ENCODE measurements at regions not wholly inside any gene's neighbourhood (a gene's known extent, or its start where the extent isn't known, plus 50 kb on each side); places are given as distances from the start of the nearest gene placed in this dataset.

DNA sequence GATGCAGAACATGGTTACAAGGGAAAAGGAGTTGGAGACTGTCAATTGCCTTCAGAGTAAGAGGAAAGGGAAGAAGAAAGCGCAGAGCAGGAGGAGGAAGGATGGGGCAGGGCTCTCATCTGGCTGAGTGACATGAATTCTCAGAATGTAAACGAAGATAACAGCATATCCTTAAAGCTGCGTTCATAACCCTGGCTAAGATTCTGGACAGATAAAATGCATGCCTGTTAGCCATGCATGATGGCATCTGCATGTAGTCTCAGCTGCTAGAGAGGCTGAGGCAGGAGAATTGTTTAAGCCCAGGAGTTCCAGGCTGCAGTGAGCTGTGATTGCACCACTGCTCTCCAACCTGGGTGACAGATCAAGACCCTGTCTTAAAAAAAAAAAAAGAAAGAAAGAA, 493.5 kb upstream of the PRKX start:
- DNase-seq = no peak

DNA sequence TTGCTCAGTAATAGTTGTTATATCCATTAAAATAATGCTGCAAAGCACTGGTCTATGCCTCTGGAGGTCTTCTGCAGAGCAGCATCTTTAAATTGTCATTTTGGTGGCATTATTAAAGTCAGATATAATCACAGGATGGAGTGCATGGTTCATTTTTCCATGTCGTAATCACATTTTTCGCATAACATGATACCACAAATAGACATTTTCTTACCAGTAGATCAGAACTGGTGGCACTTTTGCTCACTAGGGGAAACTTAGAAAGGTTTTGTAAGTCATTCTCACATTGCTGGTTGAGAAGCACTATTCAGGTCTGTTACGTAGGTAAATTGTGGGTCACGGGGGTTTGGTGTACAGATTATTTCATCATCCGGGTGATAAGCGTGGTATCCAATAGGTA, 484.5 kb upstream of the PRKX start:
- DNase-seq = no peak

DNA sequence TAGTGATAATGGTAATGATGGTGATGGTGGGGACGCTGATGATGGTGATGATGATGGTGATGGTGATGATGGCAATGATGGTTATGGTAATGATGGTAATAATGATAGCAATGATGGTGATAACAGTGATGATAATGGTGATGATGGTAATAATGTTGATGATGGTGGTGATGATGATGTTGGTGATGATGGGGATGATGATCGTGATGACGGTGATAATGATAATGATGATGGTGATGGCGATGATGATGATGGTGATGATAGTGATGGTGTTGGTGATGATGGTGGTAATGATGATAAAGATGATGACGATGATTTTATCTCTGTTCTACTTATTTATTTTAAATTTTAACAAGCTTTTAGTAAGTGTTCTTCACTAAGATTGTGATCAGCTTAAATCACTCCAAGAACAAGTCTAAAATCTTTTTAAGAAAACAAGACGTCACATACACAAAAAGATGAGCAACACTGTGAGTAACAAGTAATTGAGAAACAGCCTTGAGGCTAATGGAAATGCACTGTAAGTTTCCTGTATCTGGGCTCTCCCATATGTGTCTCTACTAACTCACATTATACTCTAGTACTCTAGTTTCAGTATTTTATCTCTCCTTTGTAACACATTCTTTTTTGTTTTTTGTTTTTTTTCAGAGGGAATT, 480.2 kb upstream of the PRKX start:
- no peak for DNase-seq

DNA sequence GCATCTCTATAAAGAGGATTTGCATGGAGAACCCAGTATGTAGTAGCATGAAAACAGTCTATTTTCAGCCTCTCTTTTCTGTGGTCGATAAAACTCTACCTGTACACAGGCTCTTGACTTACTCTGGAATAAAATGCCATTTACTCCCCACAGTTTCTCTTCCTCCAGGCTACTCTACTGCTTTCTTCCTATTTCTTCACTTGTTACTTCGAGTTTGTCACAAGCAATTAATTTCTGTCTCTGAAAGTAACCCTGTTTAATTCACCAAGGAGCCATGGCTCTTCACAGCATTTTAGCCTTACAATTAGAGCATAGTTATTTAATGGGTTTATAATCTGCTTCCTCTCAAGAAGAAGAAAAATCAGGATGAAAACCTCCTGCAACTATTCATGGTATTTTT, 472.9 kb upstream of the PRKX start:
- no peak for DNase-seq

DNA sequence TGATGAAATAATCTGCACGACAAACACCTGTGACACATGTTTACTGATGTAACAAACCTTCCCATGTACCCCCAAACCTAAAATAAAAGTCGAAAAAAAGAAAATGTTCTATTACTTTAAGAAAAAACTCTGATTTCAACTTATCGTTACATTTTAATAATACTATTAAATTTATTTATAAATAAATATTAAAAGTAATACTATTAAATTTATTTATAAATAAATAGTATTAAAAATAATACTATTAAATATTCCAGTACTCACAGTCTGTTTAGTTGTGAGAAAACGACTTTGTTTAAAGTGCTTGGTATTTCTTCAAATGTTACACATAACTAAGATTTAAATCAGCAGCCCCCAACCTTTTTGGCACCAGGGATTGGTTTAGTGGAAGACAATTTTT, 471.6 kb upstream of the PRKX start:
- no peak for DNase-seq

DNA sequence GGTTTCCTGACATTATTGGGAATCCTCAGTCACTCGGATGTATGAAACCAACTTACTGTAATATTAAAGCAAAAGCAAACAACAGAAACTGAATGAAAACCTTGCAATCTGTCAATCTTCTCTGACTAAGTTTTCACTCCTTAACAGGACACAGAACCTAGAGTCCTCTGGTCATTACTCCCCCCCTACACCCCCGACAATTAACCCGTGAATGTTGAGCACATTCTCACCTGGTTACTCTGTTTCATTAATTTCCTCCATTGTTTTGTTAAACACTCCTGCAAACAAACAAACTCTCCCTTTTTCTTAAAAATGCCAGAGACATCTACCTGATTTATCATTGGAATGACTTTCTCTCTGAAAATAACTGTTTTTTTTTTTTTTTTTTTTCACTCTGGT, 469.0 kb upstream of the PRKX start:
- no peak for DNase-seq

DNA sequence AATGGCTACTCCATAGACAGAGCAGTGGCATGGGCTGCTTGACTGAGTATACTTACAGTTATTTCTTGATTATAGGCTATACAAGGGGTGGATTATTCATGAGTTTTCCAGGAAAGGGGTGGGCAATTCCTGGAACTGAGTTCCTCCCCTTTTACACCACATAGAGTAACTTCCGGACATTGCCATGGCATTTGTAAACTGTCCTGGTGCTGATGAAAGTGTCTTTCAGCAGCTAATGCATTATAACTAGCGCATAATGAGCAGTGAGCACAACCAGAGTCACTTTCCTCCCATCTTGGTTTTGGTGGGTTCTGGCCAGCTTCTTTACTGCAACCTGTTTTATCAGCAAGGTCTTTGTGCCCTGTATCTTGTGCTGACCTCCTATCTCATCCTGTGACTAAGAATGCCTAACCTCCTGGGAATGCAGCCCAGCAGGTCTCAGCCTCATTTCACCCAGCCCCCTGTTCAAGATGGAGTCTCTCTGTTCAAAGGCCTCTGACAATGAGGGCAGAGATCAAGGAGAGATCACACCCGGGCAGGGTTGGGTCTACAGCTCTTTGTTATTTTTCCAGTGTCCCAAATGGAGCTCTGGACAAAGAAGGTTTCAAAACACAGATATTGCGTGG, 468.4 kb upstream of the PRKX start:
- DNase-seq = no peak

DNA sequence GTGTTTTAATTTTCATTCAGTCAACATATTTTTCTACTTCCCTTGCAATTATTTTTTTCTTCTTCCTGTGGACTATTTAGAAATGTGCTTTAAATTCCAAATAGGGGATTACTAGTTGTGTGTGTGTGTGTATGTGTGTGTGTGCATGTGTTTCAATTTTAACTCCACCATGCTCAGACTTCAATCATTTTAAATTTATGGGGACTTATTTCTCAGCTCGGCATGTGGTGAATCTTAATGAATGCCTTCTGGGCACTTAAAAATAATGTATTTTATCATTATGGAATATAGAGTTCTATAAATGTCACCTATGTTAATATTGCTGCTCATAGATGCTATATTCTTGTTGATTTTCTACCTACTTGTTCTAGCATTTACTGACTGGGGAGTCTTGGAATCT, 465.6 kb upstream of the PRKX start:
- no peak for DNase-seq

DNA sequence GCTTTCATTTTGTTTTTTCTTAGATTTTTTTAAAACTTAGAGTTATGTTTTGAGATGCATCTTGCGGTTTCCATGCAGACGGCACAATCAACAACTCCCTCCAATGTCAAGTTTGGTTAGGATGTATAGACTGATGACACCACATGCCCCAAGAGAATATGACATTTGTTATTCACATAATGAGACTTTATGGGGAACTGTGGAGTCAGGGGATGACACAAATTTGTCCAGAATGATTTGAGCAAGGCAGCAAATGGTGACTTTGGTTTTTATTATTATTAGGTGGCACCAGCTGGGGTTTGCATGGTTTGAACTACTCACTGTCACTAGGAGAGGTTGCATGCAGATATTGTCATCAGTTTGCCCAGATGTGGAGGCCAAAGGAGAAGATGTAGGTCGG, 461.8 kb upstream of the PRKX start:
- DNase-seq = no peak

DNA sequence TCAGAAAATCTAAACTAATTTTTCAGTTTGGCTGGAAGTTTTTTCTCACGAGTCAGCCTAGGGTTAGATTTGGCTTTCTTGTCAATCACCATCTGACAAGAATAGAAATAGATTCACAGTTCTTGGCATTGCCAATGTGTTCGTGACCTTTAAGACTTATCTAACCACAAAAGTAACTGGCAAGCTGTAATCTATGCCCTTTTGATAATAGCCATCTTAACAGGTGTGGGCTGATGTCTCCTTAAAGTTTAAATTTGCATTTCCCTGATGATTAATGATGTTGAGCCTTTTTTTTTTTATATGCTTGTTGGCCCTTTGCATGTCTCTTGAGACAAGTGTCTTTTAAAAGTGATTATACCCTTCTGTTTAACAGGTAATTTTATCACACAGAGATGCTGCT, 460.3 kb upstream of the PRKX start:
- no peak for DNase-seq

DNA sequence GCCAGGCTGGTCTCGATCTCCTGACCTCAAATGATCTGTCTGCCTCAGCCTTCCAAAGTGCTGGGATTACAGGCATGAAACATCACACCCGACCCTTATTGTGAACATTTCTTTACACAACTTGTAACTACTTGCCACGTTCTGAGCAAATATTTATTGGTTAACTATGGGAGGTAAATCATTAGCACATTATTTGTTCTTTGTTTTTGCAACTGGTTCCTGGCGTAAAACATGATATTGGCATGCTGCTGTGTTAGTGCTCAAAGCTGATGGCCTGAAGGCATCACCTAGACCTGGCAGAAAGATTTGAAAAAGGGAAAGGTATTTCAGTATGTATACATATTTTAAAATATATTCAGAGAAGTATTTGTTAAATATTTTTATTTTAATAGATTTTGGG, 438.3 kb upstream of the PRKX start:
- no peak for DNase-seq

DNA sequence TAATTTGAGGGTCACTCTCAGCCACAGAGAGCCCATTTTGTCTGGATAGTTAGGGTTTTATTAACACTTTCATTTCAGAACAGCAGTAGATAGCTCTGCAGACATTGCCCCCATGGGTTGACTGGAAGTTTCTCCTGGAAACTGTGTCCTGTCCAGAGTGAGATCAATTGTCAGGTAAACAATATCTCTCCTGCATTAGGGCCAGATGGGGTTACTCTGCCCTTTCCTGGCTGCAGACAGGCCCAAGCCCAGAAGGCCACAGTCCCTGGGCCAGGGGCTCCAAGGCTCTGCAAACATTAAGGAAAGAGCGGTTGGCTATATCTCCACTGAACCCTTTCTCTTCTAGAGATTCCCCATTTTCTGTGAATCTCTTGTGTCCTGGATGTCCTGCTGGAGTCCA, 436.8 kb upstream of the PRKX start:
- DNase-seq = no peak

DNA sequence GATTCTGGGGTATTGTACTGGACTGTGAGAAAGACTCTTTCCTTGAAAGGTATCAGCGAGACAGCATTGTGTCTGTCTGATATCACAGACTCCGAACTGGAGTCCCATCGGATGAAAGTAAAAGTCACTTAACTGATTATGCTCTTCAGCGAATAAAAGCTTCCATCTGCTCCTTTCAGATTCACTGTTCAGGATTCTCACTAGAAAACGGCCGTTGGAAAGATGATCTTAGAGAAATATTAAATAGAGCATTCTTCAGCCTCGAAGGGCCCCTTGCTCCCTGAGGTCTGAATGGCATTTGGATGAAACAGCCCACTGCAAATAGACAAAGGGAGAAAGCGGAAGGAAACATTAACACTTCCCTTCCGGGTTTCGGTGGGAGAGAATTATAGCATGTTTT, 416.2 kb upstream of the PRKX start:
- DNase-seq = no peak

DNA sequence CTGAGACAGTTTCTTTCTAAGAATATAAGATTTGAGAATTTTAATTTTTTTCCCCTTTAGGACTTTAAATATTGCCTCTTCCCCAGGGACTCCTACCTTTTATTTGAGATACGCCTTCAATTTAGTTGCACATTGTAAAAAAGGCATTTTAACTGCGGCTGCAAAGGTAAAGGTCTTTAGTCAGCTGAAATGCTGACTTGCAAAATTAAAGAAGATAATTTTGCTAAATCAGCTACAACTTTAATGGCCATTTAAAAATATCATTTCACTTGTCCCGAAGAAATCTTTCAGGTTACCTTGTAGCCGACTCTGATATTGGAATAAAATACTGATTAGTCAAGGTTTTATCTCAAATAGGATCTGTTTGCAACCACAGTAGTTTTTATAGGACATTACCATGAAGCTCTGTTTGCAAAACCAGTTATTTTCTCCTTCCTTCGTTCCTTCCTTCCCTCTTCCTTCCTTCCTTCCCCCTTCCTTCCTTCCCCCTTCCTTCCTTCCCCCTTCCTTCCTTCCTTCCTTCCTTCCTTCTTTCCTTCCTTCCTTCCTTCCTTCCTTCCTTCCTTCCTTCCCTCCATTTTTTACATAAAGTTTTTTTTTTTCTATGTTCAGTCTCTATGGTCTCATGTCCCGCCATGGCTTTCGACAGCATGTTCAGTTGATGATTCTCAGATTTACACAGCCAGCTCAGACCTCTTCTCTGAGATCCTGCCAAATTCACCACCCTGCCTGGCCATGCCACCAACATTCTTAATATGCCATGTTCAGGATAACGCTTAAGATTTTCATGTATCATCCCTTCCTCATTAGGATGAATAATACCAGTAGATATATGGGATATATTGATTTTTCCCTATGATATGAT, 405.4 kb upstream of the PRKX start:
- no peak for DNase-seq

DNA sequence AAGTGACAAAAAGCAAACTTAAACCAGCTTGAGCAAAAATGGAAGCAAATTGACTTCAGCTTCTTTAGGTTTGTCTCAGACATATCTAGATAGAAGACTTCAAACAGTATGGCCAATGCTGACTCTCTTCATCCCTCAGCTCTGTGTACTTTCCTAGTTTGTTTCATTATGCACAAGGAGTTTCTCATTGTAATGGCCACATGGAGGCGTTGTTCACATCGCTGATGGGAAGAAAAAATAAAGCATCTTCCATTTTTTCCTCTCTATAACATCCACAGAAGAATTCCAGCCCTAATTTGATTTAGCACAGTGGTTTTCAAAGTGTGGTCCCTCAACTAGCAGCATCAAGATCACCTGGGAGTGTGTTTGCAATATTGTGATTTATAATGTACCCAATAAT, 397.5 kb upstream of the PRKX start:
- DNase-seq = no peak

DNA sequence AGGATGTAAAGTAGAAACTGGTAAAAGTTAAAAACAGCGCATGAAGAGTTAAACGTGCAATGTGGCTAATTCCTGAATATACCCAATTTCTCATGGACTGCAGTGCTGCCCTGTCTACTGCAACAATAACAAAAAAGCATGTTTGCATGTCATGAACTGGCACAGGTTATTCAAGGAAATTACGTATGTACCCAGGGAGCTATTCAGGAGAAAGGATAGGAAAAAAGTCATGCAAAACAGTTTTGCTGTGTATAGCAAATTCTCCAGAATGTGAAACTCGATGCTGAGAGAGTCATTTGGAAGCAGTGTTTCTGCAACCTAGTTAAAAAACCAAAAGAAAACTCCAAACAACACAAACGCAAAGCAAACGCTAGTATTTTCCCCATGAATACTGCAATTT, 381.5 kb upstream of the PRKX start:
- DNase-seq = no peak

DNA sequence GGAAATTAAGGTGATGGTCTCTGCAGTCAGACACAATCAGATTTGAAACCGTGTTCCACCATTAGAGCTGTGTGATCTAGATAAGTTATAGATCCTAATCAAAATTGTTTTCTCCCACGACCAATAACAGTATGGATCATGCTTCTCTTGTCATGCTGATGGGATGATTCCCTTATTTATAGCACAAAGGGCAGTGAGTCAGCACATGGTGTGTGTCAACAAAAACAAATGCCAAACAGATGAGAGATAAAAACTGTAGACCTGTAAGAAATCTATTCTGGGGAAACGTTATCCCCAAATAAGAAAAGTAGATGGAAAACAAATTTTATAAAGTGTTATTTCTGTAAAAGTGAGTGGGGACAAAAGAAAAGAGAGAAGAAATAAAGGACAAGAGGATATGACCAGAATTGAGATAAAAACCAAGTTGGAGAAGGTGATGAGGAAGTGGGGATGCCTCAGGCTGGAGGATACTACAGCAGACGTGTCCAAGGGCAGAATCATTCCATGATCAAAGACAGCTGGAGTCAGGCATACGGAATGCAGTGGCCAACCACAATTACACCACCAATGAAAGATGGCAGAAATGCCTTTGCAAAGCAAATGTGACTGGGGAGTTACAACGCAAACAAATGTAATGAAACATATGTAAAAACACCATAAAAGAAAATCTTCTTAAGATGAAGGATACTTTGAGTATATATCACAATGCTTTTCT, 377.8 kb upstream of the PRKX start:
- no peak for DNase-seq

DNA sequence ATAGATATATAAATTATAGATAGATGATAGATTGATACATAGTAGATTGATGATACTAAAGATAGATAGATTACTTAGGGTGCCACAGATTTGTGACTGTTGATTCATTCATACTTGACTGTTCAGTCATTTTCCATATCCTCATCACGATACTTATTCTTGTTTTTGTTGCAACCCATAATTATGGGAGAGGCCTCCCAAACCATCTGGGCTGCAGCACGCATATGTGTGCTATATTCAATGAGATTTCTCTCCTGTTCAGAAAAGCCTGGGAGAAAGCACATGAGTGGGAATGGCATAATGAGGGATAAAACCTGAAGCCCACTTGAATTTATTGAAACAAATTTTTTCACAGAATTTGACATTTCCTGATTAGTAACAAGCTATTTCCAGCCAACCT, 346.4 kb upstream of the PRKX start:
- DNase-seq = no peak

DNA sequence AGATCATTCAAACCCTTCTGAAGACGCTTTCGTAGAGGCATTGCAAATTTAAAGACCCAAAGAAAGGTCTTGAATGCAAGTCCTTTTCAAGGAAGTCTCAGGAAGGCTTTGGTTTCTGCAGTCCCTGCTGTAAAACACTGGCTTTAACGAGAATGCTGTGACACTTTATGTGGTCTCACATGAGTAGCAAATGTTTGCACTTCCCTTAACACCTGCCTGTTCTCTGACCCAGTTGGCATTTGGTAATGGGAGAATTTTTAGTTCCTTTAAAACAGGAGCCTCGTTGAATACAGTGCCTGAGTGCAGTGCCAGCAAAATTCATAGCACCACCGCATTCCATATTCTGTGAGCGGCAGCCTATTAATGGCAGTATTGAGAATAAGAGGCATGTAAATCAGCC, 330.5 kb upstream of the PRKX start:
- DNase-seq = no peak

DNA sequence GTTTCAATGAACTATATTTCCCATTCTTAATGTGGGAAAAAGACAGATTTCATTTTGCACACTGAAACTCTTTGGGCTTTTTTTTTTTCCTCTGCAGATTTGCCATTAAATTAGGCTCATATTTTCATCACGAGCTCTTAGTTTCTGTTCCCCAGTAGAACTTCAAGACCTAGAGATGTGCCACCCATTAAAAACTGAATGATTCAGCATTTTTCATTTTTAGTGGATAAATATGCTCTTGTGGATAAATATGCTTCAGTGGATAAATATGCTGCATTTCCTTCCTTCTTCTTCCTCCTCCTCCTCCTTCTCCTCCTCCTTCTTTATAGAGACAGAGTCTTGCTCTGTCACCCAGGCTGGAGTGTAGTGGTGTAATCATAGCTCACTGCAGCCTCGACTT, 322.4 kb upstream of the PRKX start:
- DNase-seq = no peak

DNA sequence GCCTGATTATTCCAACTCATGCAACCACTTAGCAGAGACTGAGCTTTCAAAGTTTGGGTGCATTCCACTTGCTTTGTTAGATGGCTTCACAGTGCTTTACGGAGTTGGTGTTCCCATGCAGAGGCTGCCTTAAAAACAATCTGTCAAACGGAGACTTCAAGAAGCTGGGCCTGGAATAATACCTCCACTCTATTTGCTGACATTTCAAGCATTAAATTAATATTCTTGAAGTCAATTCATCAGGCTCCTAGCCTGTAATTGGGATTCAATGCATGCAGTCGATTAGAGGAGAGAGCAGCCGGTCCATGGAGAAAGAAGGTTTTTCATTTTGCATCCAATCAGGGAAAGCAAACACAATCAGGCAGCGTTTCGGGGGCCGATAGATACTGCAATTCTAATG, 314.7 kb upstream of the PRKX start:
- DNase-seq = no peak

DNA sequence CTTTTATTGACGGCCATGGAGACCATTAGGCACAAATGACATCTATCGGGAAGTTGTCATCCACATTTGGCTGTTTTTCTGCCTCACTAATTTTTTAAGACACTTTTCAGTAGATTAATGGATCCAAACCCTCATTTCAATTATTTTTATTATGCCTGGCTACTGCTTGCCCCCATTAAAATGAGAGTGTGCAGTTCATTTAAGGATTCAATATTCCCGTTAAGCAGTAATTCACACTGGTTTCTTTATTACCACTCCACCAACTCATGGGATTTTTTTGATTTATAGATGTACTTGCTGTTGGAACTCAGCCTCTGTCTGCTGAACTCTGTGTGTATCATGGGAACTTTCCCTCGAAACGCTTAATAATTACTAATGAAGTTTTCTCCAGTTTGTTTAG, 291.8 kb upstream of the PRKX start:
- no peak for DNase-seq

DNA sequence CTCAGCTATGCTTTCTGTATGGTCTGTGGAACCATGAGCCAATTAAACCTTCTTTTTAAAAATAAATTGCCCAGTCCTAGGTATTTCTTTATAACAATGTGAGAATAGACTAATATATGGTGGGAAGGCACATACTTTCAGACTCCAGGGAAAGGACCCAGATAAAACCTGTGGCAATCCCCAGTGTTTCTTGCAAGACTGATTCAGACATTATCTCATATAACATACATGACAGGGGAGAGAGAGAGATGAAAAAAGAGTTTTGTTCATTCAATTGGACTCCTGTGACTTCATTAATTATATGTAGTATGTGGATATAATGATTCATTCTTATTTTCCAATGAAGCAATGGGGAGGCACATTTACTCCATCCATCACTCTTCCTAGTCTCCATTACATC, 291.4 kb upstream of the PRKX start:
- DNase-seq = no peak

DNA sequence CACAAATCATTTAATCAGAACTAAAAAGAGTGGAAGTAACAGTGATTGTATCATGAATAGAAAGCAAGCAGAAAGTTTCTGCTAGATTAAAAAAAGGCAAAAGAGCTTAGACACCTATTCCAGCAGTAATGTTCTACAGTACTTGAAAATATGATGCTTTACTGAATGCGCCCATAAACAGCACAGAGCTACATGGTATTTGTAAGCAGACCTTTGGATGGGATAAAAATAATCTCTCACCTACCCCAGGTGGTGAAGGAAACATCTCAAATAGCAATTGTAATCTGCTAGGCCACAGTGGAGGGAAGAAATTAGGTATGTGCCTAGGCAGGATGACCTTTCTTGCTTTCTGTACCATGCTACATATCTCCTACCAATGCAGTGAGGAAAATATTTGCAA, 280.9 kb upstream of the PRKX start:
- DNase-seq = no peak
